Uterus (tissue), 2 donors: ENCODE measurements at regions not wholly inside any gene's neighbourhood (a gene's known extent, or its start where the extent isn't known, plus 50 kb on each side); places are given as distances from the start of the nearest gene placed in this dataset.

Experiments
- POLR2A ChIP-seq, 2 donors: fragments of 450-650 bp; IDR thresholded peaks; one replicate each; pipeline ENCODE4 v1.6.1; 2016; ENCODE audit warnings: antibody characterized with exemption in 2 of 2, mild to moderate bottlenecking in 1 of 2, moderate library complexity in 1 of 2
- TF ChIP-seq, protein P1 (sequence below), 4 experiments: fragments of 200-600 bp in 2 of 4; fragments of 450-650 bp in 2 of 4; sonication (generic) in 2 of 4; IDR thresholded peaks; one replicate each; pipeline ENCODE4 v1.5.1; 2016 to 2019; ENCODE audit warnings: antibody characterized with exemption in 4 of 4, mild to moderate bottlenecking in 2 of 4, moderate library complexity in 1 of 4

DNA sequence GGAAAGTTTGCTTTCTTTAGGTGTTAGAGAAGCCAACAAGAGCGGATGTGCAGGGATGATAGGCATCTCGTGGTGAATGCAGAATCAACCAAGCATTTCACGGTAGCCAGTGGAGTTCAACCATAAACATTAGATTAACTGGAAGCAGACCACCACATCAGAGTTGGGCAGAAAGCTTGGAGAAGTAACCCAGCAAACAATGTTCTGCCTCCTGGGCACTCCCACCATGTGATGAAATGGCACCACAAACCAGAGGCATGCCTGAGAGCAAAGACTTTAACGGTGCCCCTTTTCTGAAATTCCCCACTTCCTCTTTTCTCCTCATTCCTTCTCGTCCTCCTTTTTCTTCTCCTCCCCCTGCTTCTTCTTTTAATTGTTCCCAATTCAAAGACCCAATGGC lies 193.5 kb upstream of the ANKFN1 start:
- no peak for TF ChIP-seq POLR2A (IDR thresholded peaks at IDR 0.05)
- TF ChIP-seq, protein P1, sequence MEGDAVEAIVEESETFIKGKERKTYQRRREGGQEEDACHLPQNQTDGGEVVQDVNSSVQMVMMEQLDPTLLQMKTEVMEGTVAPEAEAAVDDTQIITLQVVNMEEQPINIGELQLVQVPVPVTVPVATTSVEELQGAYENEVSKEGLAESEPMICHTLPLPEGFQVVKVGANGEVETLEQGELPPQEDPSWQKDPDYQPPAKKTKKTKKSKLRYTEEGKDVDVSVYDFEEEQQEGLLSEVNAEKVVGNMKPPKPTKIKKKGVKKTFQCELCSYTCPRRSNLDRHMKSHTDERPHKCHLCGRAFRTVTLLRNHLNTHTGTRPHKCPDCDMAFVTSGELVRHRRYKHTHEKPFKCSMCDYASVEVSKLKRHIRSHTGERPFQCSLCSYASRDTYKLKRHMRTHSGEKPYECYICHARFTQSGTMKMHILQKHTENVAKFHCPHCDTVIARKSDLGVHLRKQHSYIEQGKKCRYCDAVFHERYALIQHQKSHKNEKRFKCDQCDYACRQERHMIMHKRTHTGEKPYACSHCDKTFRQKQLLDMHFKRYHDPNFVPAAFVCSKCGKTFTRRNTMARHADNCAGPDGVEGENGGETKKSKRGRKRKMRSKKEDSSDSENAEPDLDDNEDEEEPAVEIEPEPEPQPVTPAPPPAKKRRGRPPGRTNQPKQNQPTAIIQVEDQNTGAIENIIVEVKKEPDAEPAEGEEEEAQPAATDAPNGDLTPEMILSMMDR (IDR thresholded peaks at IDR 0.05), result no peak
